H1 (cell line): ENCODE measurements at regions not wholly inside any gene's neighbourhood (a gene's known extent, or its start where the extent isn't known, plus 50 kb on each side); places are given as distances from the start of the nearest gene placed in this dataset.

Source experiments
- CEBPB ChIP-seq: IDR thresholded peaks from 2 replicates; pipeline ENCODE4 v1.6.1; 2012; ENCODE audit warnings: low read depth, low read length
- PHF8 ChIP-seq: fragments of 200-600 bp; sonication (generic); conservative IDR thresholded peaks from 2 replicates; pipeline ENCODE4 v1.7.1; 2012; ENCODE audit warnings: low read depth, mild to moderate bottlenecking, inconsistent platforms, low read length, moderate library complexity
- POLR2AphosphoS5 ChIP-seq: IDR thresholded peaks from 2 replicates; pipeline ENCODE4 v1.6.1; 2011; ENCODE audit warnings: low read depth, low read length
- TF ChIP-seq, protein P1 (sequence below), 3 experiments: IDR thresholded peaks; 1 replicate in 2 of 3; 2 replicates in 1 of 3; pipeline versions ENCODE4 v1.5.1 to v1.6.1; 2011; ENCODE audit warnings: low read length in 3 of 3, mild to moderate bottlenecking in 3 of 3, inconsistent platforms in 2 of 3, low read depth in 1 of 3, moderate library complexity in 1 of 3; ENCODE audit not compliant: insufficient read depth in 1 of 3; ENCODE audit errors: control extremely low read depth in 1 of 3

DNA sequence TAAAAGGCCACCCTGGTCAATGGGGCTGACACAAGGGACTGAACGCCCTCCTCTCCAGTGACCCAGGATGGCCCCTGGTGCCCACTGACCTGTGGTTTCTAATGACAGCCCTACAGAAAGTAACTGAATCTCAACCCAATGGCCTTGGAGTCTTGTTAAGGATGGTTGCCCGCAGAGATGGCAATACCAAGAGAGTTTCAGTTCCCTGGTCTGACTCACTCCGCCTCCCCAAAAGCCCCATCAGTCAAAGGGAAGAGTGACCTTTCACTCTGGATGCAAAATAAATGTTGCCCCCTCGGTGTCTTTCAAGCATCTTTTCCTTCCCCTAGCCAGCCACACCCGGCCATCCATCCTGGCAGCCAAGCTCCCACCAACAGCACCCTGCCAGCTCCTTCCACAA, 57.7 kb upstream of the ISX start:
- TF ChIP-seq, protein P1, sequence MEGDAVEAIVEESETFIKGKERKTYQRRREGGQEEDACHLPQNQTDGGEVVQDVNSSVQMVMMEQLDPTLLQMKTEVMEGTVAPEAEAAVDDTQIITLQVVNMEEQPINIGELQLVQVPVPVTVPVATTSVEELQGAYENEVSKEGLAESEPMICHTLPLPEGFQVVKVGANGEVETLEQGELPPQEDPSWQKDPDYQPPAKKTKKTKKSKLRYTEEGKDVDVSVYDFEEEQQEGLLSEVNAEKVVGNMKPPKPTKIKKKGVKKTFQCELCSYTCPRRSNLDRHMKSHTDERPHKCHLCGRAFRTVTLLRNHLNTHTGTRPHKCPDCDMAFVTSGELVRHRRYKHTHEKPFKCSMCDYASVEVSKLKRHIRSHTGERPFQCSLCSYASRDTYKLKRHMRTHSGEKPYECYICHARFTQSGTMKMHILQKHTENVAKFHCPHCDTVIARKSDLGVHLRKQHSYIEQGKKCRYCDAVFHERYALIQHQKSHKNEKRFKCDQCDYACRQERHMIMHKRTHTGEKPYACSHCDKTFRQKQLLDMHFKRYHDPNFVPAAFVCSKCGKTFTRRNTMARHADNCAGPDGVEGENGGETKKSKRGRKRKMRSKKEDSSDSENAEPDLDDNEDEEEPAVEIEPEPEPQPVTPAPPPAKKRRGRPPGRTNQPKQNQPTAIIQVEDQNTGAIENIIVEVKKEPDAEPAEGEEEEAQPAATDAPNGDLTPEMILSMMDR (IDR thresholded peaks at IDR 0.05; ENCODE audit: control extremely low read depth in 1 of 3, insufficient read depth in 1 of 3, low read depth in 1 of 3, low read length in 3 of 3): no peak
- TF ChIP-seq PHF8: no peak
- no peak for TF ChIP-seq CEBPB
- no peak for TF ChIP-seq POLR2AphosphoS5
